H1 (cell line): ENCODE measurements at regions not wholly inside any gene's neighbourhood (a gene's known extent, or its start where the extent isn't known, plus 50 kb on each side); places are given as distances from the start of the nearest gene placed in this dataset.

ENCODE experiments used
- CBX5 ChIP-seq: fragments of 300-800, 300-1000 bp; sonication (generic); IDR thresholded peaks from 2 replicates; pipeline ENCODE4 v1.7.1; 2016; ENCODE audit warnings: antibody characterized with exemption, low read length, low read depth
- CEBPB ChIP-seq: IDR thresholded peaks from 2 replicates; pipeline ENCODE4 v1.6.1; 2012; ENCODE audit warnings: low read depth, low read length
- GTF2F1 ChIP-seq: IDR thresholded peaks from 2 replicates; pipeline ENCODE4 v1.6.1; 2012; ENCODE audit warnings: low read depth, low read length, improper control_type of control experiment, borderline replicate concordance
- JUN ChIP-seq: IDR thresholded peaks from 2 replicates; pipeline ENCODE4 v1.6.1; 2011; ENCODE audit warnings: low read depth, mild to moderate bottlenecking, improper control_type of control experiment, low read length
- POLR2A ChIP-seq, 2 experiments: IDR thresholded peaks; 1 replicate in 1 of 2; 2 replicates in 1 of 2; pipeline ENCODE4 v1.6.1; 2011; ENCODE audit warnings: low read depth in 2 of 2, low read length in 2 of 2, mild to moderate bottlenecking in 2 of 2; ENCODE audit errors: control extremely low read depth in 1 of 2
- TCF12 ChIP-seq: IDR thresholded peaks from 2 replicates; pipeline ENCODE4 v1.6.1; 2011; ENCODE audit warnings: low read depth, mild to moderate bottlenecking, low read length
- TF ChIP-seq, protein P1 (sequence below): fragments of 300-600 bp; sonication (generic); IDR thresholded peaks from 2 replicates; pipeline ENCODE4 v1.7.1; 2012; ENCODE audit warnings: low read length, moderate library complexity, mild to moderate bottlenecking, inconsistent platforms; ENCODE audit not compliant: insufficient replicate concordance

GRCh38 chr16:62208934-62209333, 172.7 kb upstream of the CDH8 start (continued):
- TF ChIP-seq, protein P1, sequence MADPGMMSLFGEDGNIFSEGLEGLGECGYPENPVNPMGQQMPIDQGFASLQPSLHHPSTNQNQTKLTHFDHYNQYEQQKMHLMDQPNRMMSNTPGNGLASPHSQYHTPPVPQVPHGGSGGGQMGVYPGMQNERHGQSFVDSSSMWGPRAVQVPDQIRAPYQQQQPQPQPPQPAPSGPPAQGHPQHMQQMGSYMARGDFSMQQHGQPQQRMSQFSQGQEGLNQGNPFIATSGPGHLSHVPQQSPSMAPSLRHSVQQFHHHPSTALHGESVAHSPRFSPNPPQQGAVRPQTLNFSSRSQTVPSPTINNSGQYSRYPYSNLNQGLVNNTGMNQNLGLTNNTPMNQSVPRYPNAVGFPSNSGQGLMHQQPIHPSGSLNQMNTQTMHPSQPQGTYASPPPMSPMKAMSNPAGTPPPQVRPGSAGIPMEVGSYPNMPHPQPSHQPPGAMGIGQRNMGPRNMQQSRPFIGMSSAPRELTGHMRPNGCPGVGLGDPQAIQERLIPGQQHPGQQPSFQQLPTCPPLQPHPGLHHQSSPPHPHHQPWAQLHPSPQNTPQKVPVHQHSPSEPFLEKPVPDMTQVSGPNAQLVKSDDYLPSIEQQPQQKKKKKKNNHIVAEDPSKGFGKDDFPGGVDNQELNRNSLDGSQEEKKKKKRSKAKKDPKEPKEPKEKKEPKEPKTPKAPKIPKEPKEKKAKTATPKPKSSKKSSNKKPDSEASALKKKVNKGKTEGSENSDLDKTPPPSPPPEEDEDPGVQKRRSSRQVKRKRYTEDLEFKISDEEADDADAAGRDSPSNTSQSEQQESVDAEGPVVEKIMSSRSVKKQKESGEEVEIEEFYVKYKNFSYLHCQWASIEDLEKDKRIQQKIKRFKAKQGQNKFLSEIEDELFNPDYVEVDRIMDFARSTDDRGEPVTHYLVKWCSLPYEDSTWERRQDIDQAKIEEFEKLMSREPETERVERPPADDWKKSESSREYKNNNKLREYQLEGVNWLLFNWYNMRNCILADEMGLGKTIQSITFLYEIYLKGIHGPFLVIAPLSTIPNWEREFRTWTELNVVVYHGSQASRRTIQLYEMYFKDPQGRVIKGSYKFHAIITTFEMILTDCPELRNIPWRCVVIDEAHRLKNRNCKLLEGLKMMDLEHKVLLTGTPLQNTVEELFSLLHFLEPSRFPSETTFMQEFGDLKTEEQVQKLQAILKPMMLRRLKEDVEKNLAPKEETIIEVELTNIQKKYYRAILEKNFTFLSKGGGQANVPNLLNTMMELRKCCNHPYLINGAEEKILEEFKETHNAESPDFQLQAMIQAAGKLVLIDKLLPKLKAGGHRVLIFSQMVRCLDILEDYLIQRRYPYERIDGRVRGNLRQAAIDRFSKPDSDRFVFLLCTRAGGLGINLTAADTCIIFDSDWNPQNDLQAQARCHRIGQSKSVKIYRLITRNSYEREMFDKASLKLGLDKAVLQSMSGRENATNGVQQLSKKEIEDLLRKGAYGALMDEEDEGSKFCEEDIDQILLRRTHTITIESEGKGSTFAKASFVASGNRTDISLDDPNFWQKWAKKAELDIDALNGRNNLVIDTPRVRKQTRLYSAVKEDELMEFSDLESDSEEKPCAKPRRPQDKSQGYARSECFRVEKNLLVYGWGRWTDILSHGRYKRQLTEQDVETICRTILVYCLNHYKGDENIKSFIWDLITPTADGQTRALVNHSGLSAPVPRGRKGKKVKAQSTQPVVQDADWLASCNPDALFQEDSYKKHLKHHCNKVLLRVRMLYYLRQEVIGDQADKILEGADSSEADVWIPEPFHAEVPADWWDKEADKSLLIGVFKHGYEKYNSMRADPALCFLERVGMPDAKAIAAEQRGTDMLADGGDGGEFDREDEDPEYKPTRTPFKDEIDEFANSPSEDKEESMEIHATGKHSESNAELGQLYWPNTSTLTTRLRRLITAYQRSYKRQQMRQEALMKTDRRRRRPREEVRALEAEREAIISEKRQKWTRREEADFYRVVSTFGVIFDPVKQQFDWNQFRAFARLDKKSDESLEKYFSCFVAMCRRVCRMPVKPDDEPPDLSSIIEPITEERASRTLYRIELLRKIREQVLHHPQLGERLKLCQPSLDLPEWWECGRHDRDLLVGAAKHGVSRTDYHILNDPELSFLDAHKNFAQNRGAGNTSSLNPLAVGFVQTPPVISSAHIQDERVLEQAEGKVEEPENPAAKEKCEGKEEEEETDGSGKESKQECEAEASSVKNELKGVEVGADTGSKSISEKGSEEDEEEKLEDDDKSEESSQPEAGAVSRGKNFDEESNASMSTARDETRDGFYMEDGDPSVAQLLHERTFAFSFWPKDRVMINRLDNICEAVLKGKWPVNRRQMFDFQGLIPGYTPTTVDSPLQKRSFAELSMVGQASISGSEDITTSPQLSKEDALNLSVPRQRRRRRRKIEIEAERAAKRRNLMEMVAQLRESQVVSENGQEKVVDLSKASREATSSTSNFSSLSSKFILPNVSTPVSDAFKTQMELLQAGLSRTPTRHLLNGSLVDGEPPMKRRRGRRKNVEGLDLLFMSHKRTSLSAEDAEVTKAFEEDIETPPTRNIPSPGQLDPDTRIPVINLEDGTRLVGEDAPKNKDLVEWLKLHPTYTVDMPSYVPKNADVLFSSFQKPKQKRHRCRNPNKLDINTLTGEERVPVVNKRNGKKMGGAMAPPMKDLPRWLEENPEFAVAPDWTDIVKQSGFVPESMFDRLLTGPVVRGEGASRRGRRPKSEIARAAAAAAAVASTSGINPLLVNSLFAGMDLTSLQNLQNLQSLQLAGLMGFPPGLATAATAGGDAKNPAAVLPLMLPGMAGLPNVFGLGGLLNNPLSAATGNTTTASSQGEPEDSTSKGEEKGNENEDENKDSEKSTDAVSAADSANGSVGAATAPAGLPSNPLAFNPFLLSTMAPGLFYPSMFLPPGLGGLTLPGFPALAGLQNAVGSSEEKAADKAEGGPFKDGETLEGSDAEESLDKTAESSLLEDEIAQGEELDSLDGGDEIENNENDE, result no peak
- no peak for TF ChIP-seq GTF2F1
- no peak for TF ChIP-seq TCF12
- TF ChIP-seq CEBPB, result no peak
- no peak for TF ChIP-seq CBX5
- TF ChIP-seq POLR2A (IDR thresholded peaks at IDR 0.05; ENCODE audit: control extremely low read depth in 1 of 2, low read depth in 2 of 2, low read length in 2 of 2), result no peak
- no peak for TF ChIP-seq JUN
- TF ChIP-seq, all 59 proteins: peak for 0
